ENCODE measurements at regions not wholly inside any gene's neighbourhood (a gene's known extent, or its start where the extent isn't known, plus 50 kb on each side); places are given as distances from the start of the nearest gene placed in this dataset.

- no peaks in the 10 kb centered on the region for H3K36me3 ChIP-seq (ENCODE audit: insufficient read depth, low read length)
- H3K4me3 ChIP-seq (ENCODE audit: low read depth, low read length, poor library complexity, severe bottlenecking), result no peak overlapping the region
- no peaks in the 10 kb centered on the region for H3K9me2 ChIP-seq (ENCODE audit: insufficient read depth, low read length)
- no TSS peak for BruUV-seq (replicated peaks)
- ChIA-PET POLR2A (interaction anchor here (0.6 to 0.8 kb wide), 2 partner anchors 747 to 1146 kb away, joined by 3 to 4 read pairs; no protein-coding TSS in a partner anchor), CTCF (ENCODE audit: unreplicated experiment) (no interaction called here)
- H2AFZ ChIP-seq (ENCODE audit: low read length), result no peak overlapping the region
- no peak overlapping the region for H3K4me2 ChIP-seq (ENCODE audit: low read length)
- no peaks in the 10 kb centered on the region for H4K20me1 ChIP-seq (ENCODE audit: insufficient read depth, low read length)
- H3K9me3 ChIP-seq (ENCODE audit: low read length), result no peaks in the 10 kb centered on the region
- no peaks in the 10 kb centered on the region for H3K79me2 ChIP-seq (ENCODE audit: insufficient read depth, low read depth, low read length)
- intact Hi-C loops (cut with micrococcal nuclease; ENCODE audit: unreplicated experiment), result no loop called here
- DNase-seq (ENCODE audit: low spot score), result no peak
- TF ChIP-seq EZH2phosphoT487 (IDR thresholded peaks at IDR 0.05; ENCODE audit: borderline replicate concordance, low read depth, low read length), result no peak
- no peak overlapping the region for H3K27ac ChIP-seq (ENCODE audit: low read depth, low read length, poor library complexity, severe bottlenecking)
- no peaks in the 10 kb centered on the region for H3K4me1 ChIP-seq (ENCODE audit: insufficient read depth, low read length, poor library complexity, severe bottlenecking)
These were observed 927.9 kb downstream of the MAT2B start for GRCh38 chr5:164433106-164433870.

- no peak for DNase-seq (ENCODE audit: low spot score)
- H3K9me2 ChIP-seq (ENCODE audit: insufficient read depth, low read length), result no peaks in the 10 kb centered on the region
- no peak overlapping the region for H3K27ac ChIP-seq (ENCODE audit: low read depth, low read length, poor library complexity, severe bottlenecking)
- no peaks in the 10 kb centered on the region for H3K4me1 ChIP-seq (ENCODE audit: insufficient read depth, low read length, poor library complexity, severe bottlenecking)
- no peaks in the 10 kb centered on the region for H4K20me1 ChIP-seq (ENCODE audit: insufficient read depth, low read length)
- no peaks in the 10 kb centered on the region for H3K36me3 ChIP-seq (ENCODE audit: insufficient read depth, low read length)
- intact Hi-C loops (cut with micrococcal nuclease; ENCODE audit: unreplicated experiment), result no loop called here
- CTCF ChIA-PET (ENCODE audit: unreplicated experiment), result no interaction called here
- no peak overlapping the region for H3K4me2 ChIP-seq (ENCODE audit: low read length)
- no peak overlapping the region for H2AFZ ChIP-seq (ENCODE audit: low read length)
- H3K79me2 ChIP-seq (ENCODE audit: insufficient read depth, low read depth, low read length), result no peaks in the 10 kb centered on the region
- POLR2A ChIA-PET, result no interaction called here
- TF ChIP-seq EZH2phosphoT487 (IDR thresholded peaks at IDR 0.05; ENCODE audit: borderline replicate concordance, low read depth, low read length) (no peak), CTCF (conservative IDR thresholded peaks at IDR 0.05; ENCODE audit: low read length) (no peak)
- no TSS peak for BruUV-seq (replicated peaks)
- H3K9me3 ChIP-seq (ENCODE audit: low read length), result no peaks in the 10 kb centered on the region
- no peak overlapping the region for H3K4me3 ChIP-seq (ENCODE audit: low read depth, low read length, poor library complexity, severe bottlenecking)
These were observed 930.2 kb downstream of the MAT2B start for GRCh38 chr5:164435576-164435975.

GRCh38 chr5:164439799-164440198, 934.4 kb downstream of the MAT2B start:
- CTCF ChIA-PET (ENCODE audit: unreplicated experiment), result no interaction called here
- BruUV-seq (replicated peaks), result no TSS peak
- intact Hi-C loops (cut with micrococcal nuclease; ENCODE audit: unreplicated experiment), result no loop called here

More at GRCh38 chr5:164439799-164440198, 934.4 kb downstream of the MAT2B start:
- POLR2A ChIA-PET, result no interaction called here
- no peak for DNase-seq (ENCODE audit: low spot score)
- H4K20me1 ChIP-seq (ENCODE audit: insufficient read depth, low read length), result no peaks in the 10 kb centered on the region
- no peak overlapping the region for H3K4me2 ChIP-seq (ENCODE audit: low read length)
- no peaks in the 10 kb centered on the region for H3K4me1 ChIP-seq (ENCODE audit: insufficient read depth, low read length, poor library complexity, severe bottlenecking)
- no peaks in the 10 kb centered on the region for H3K36me3 ChIP-seq (ENCODE audit: insufficient read depth, low read length)
- no peak overlapping the region for H3K4me3 ChIP-seq (ENCODE audit: low read depth, low read length, poor library complexity, severe bottlenecking)
- no peaks in the 10 kb centered on the region for H3K9me2 ChIP-seq (ENCODE audit: insufficient read depth, low read length)
- no peaks in the 10 kb centered on the region for H3K79me2 ChIP-seq (ENCODE audit: insufficient read depth, low read depth, low read length)
- no peak for TF ChIP-seq CTCF (conservative IDR thresholded peaks at IDR 0.05; ENCODE audit: low read length)
- TF ChIP-seq EZH2phosphoT487 (IDR thresholded peaks at IDR 0.05; ENCODE audit: borderline replicate concordance, low read depth, low read length), result no peak
- no peak overlapping the region for H2AFZ ChIP-seq (ENCODE audit: low read length)
- H3K27ac ChIP-seq (ENCODE audit: low read depth, low read length, poor library complexity, severe bottlenecking), result no peak overlapping the region
- no peaks in the 10 kb centered on the region for H3K9me3 ChIP-seq (ENCODE audit: low read length)
